Suppressor macrophage treated with lipopolysaccharide for 1 hour (primary cell): ENCODE measurements at regions not wholly inside any gene's neighbourhood (a gene's known extent, or its start where the extent isn't known, plus 50 kb on each side); places are given as distances from the start of the nearest gene placed in this dataset.
"Not testable (repeated sequence)": the region's sequence is repeated elsewhere in the genome, so short reads cannot be mapped to it uniquely, and the experiment has no call there.

ENCODE experiments used
- DNase-seq, 3 donors: peaks; one replicate each; pipeline ENCODE4 v3.0.0-alpha.2; 2020 to 2022

DNA sequence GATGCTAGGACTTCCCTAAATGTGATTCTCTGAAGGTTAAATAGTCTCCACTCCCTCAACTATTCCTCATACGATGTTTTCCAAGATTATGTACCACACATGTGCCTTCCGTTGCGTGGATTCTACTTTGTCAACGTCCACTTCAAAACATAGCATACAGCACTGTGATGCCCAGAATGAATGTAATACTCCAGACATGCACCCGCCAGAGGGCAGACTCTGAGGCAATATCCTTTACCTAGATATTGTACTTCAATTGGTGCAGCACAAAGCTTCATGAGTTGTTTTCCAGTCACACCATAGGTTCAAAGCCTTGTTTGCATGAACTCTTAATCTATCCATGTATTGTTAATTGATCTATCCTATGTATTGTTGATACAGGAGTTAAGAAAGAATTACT is 201.0 kb upstream of the NABP1 start:
- no peak for DNase-seq

DNA sequence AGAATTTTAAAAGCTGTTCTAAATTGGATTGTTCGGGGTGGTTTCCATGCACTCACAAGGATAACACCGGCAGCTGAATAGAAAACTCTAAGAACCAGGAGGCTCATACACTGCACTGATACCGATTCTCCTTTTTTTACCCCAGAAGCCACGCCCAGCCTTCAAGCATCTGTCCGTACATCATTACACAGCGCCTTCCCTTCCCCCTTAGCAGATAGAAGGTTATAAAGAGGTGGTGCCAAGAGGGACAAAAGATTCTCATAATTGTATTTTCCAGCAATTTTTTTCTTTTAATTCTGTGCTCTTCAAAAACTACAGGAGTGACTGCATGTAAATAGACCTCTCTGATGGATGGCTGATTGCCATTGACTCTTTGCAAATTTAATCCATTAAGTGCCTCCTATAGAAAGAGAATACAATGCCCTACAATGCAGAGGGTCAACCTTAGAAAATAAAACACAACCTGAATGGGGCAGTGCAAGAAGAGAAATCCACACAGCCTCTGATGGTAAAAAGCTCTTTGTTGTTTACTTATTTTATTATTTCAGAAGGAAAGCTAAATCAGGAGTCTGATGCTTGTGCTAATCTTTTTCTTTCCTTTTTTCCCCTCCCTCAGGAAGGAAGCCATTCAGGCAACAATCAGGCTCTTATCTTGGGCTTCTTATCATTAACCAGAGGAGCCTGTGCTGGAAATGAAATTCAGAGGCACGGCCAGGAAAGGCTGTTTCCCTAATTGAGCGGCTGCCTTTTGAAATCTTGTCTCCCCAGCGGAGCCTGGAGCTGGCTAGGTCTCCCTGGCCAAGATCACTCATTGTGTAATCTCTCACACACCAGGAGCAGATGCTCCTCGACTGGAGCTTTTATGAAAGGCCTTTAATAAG is 198.9 kb upstream of the NABP1 start:
- no peak for DNase-seq

DNA sequence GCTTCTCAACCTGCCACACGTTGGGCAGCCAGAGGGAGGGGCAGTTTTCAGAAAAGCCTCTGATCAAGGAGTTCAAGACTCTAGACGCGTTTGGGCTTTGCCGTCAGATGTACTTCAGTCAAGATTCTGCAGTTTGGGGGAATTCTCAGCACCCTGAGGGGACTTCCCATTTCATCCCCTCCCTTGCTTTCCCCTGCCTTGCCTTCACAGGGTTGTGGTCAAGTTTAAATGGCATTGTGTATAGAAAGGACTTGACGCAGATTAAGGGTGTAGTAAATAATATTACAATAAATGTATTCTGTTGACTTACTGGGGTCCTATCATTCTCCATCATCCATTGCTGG is 198.3 kb upstream of the NABP1 start:
- peak; percentile 54 to 70 (median 62) for DNase-seq

DNA sequence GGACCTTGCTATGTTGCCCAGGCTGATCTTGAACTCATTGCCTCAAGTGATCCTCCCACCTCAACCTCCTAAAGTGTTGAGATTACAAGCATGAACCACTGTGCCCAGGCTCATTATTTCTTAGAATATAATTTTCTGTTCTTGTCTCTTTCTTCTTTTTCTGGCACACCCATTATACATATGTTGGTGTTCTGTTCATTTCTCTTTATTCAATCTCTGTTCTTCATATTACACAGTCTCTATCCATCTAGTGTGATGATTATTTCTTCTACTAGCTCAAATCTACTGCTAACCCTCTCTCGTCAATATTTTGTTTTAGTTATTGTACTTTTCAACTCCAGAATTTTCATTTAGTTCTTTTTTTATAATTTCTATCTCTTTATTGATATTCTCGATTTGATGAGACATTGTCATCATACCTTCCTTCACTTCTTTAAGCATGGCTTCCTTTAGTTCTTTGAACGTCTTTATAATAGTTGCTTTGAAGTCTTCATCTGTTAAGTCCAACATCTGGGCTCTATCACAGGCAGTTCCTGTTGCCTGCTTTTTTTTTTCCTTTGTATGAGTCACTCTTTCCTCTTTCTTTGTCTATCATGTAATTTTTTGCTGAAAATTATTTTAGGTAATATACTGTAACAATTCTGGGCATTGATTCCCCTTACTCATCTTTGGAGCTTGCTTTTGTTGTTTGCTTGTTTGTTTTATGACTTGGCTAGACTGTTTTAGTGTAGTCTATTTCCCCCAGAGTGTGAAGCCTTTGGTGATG is 196.4 kb upstream of the NABP1 start:
- peak in 2 of 3 donors; percentile 13 to 49 for DNase-seq

DNA sequence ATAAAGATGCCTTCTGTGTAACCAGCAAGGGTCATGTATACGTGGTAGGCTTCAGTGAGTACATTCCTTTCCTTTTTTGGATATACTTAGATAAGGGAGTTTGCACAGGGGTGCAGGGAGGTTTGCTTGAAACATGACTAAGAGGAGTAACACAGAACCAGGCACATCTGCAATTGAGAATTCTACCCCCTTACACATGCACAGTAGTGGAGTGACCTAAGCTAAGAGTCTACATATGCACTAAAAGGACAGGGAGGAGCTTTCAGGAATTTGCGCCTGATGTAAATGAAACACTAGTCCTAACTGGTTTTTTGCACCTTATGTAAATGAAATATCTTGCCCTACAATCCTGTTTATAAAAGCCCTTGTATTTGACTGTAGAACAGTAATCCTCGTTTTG is 194.8 kb upstream of the NABP1 start:
- no peak for DNase-seq

DNA sequence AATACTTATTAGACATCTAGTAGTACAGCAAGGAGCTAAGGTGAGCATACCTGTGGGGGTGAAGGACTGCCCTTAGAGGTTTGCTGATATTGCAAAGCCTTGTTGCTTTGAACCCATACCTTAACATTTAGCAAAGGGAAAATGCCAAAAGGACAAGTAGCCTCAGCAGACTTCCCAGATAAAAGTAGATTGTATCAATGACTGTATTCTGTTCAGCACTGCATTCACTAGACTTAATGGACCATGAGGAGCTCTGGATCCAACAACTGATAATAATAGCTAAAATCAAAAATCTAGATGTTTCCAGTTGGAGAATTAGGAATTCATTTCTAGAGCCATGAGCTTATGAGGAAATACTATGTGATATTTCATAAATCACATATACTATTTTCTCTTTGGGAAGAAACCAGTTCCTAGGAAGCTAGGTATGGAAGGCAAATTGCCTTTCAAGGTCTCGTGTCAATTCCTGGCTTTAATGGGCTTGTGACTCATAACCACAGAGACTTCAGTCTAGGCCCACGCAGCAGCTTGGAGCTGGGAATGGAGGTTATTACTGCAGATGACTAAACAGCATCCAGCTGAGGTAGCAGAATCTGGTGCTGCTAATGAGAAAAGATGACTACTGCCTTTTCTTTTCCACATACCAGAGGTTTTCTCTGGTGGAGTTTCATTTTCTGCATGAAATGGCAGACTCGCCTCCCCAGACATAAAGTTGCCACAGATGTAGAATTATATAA is 191.2 kb upstream of the NABP1 start:
- DNase-seq, result peak; percentile 88 to 97 (median 92)

DNA sequence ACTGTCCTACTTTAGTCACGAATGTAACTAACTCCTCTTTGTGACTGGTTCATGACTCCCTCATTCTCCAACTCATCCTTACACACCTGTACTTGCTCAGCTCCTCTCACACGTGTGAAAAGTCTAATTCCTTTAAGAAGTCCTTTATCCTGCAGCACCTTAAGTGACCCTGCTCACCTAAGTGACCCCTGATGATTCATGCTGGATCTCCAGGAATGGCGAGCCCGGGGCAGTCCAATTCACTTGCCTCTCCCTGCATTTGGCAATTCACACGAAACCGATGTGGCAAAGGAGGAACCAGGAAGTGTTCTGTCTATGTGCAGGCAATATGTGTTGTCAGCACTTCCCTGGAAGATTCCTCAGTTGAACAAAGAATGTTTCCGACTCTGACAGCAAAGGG is 189.8 kb upstream of the NABP1 start:
- peak; percentile 39 to 59 (median 46) for DNase-seq

DNA sequence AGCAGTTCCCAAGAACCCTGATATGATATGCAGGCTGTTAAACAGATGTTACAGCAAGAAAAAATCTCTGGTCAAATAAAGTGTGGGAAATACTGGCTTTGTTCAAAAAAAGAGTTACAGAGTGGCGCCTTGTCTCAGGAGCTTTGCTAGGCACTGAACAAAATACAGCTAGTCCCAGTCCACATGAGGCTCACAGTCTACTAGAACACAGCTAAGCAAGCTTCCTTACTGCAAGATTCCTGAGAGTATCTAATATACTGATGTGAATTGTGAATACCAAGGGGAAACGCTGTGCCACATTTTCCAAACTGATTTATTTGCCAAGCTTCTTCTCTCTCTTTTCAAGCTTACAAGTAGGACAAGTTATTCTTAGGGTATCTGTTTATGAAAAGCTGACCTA is 188.8 kb upstream of the NABP1 start:
- no peak for DNase-seq

DNA sequence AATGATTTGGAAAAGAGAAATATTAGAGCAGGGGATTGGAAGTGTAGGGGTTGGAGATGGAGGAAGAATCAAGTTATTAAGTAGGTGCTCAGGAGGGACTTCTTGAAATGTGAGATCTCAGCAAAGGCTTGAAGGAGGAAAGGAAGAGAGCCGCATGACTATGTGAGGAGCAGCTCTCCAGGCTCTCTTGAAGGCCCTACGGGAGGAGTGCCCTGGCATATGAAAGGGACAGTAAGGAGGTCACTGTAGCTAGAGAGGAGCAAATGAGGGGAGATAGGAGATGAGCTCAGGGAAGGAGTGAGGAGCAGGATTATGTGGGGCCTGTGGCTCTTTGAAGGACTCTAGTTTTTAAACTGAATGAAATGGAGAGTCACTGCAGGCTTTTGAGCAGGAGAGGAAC is 181.1 kb upstream of the NABP1 start:
- no peak for DNase-seq

DNA sequence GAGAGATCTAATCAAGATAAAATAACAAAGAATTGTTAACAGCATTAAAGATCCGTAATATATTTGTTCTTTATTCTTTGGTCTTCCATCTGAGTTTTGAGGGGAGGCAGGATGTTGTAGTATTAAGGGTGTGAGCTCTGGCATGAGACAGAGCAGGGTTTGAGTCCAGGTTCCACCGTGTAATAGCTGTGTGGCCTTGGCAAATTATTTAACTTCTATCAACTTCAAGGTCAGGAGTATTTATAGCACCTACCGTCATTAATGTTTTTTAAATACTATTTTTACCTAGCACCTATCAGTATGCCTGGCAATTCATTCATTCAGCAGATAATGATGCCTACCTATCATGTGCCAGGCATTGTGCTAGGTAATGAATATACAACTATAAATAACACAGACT is 180.1 kb upstream of the NABP1 start:
- no peak for DNase-seq

DNA sequence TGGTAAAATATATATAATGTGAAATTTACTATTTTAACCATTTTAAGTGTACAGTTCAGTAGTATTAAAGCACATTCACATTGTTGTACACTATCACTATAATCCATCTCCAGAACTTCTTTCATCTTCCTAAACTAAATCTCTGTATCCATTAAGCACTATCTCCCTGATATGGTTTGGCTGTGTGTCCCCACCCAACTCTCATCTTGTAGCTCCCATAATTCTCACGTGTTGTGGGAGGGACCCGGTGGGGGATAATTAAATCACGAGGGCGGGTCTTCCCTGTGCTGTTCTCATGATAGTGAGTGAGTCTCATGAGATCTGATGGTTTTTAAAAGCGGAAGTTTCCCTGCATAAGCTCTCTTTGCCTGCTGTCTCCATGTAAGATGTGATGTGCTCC is 178.9 kb upstream of the NABP1 start:
- DNase-seq, result no peak

DNA sequence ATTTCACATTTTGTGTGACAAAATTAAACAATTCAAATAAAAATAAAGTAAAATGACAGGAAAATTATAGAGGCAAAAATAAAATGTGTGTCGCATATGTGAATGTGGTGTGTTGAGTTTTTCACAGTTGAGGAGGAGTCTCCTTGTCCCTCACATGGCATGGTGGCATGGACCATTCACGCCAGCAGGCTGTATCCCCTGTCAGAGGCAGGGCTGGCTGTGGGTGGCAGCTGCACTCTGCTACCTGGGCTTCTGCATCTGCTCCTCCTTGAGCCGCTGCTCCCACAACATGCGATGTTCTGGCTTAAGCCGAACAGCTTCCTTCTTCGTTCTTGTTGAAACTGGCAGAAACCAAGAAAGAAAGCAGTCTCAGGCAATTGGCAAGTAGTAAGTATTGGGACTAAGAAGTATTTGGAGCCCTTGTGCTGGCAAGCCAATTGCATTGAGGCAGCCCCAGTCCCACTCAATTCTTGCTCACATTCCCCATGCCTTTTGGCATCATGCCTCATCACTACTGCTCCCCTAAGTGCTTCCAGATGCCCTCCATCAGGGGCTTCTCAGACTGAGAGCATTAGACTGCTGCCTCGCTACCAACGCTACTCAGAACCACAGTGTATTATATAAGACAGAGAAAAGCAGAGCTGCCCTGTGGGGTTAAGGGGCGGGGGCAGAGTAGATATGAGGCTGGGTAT is 177.9 kb upstream of the NABP1 start:
- no peak for DNase-seq

DNA sequence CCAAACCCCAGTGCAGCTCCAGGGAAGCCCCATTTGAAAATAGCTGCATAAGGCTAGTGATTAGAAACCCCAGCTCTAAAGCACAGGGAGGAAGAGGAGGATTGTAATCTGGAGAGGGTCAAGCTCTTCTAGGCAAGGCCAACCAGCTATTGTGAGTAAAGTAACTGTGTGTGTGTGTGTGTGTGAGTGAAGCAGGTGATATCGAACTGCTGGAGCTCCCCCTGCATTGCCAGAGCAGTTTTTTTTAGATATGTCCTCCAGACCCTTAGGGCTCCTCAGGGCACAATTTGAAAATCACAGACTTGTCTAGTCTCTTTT is 177.4 kb upstream of the NABP1 start:
- no peak for DNase-seq

DNA sequence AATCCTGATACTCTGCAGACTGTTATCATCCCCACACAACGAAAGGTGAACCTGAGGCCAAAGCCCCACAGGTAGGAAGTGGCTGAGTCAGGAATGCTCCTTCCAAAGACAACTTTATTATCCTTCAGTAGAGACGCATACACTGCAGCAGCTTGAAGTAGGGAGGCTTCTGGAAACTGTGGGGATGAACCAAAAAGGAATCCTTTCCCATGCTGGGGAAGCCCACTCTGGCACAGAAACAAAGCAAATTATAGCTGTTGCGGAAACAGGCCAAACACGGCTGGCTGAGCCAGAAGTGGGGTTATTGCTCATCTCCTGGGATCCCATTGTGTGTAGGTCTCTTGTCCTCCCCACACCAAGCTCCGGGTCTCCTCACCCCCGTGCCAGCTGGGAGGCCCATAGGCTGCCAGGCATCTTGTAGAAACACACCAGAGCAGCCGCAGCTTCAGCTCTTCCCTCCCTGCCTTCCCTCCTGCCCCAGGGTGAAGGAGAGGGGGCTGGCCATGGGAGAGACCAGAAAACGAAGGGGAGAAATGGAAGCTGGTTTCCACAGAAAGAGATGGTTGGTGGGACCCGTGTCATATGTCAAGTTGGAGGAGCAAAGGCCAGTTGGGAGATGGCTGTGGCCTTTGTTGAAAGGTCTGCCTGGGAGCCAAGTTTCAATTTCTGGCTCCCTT is 176.9 kb upstream of the NABP1 start:
- no peak for DNase-seq

DNA sequence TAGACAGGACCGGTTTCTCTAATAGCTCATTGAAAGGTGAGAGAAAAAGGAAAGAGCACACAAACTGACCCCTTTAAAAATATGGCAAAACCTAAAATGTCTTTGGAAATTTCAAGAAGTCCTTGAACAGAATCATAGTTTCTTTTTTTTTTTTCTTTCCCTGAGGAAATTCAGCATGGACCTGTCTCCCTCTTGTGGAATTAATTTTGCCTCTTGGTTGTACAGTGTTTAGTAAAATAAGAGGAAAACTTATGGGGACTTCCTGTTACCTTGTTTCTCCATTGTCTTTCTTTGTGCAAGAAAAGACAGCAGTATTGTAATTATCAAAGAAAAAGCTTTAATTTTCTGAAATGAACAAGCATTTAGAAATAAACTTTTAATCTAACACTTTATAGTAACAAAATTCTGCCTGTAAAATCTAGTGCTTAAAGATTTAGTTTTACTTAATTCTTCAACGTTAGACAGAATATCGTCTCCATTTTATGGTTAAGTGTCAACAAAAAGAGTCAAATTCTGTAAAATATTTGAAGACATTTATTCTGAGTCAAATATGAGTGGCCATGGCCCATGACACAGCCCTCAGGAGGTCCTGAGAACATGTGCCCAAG is 176.3 kb upstream of the NABP1 start:
- DNase-seq, result peak; percentile 44 to 71 (median 66)

DNA sequence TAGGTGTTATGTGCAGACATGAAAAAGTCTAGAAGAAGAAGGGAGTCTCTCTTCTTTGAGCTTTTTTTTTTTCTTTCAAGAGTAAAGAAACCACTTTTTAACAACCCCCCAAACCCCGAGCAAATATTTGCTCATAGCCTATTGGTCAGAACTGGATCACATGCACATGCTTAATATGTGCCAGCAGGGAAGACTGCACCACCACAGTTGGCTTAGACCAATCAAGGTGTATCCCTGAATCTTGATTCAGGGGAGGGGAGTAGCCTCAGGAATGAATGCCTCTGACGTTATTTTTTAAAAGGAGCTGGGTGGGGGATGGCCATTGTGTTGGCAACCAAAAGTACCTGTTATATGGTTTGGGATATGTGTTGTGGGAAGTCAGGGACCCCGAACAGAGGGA is 171.4 kb upstream of the NABP1 start:
- no peak for DNase-seq

DNA sequence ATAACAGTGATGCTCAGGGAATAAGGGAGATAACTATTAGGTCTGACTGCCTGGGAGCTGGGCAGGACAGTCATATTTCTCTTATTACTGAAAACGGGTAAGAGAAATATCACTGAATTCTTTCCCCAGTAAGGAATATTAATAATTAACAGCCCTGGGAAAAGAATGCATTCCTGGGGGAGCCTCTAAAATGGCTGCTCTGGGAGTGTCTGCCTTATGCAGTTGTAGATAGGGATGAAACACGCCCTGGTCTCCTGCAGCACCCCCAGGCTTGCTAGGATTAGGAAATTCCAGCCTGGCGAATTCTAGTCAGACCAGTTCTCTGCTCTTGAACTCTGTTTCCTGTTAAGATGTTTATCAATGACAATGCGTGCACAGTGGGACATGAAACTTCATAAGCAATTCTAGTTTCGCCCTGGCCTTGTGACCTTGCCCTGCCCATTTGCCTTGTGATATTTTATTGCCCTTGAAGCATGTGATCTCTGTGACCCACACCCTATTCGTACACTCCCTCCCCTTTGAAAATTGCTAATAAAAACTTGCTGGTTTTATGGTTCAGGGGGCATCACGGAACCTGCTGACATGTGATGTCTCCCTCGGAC is 170.6 kb upstream of the NABP1 start:
- not testable (repeated sequence) for DNase-seq

DNA sequence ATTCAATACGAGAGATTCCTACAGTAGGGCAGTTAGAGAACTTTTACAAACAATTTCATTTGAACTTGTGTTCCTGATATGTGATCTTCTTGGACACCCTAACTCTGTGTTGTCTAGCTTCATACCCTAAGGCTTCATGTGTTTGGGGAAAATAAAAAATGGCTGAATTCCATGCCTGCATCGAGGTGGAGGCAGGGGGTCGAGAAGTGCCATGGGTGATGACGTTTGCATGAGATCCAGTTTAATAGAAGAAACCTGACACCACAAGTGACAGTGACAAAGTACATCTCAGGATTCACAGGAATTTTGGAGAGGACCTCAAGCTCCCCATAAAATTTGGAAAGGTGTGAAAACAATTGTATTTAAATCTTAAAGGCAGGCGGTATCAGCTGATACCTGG is 169.2 kb upstream of the NABP1 start:
- DNase-seq, result no peak

DNA sequence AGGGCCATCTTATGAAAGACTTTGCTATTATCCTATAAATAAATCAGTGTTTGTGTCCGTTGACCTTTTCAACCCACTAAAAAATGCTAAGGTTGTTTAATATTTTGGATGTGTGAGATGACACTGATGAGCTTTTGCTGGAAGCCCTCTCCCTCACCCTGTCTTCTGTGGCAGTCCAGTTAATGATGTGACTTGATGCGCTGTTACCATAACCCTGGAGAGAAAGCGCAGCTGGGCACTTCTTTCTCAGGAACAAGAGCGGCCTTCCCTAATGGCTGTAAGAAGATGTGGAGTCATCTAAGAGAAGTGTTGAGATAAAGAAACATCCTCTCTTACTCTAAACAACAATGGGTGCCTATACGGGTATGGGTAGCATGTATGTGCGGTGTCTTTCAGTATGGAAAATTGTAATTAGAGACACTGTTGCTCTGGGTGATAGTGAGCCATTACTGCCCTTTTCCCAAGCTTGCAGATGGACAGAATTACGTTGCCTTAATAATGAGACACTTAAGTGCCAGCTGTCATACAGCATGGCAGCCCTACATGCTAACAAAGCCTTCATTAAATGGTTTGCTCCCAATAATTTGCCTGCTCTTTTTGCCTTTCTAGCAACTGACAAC is 165.6 kb upstream of the NABP1 start:
- no peak for DNase-seq

DNA sequence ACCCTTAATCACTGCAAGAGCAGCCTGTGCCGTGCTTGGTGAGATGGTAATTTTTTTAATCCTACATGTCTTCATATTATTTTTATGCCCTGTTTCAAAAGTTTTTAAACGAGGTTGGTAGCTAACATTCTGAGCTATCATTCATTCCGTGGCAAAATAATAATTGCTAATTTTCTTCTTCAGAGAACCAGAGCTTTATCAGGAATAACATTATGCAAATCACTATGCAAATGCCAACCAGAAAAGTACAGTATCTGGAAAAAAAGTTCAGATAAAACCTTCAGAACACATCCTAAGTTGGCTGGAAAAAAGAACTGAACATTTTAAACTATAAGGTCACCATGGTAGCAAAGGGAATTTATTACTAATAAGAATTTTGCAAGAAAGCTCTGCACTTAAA is 165.1 kb upstream of the NABP1 start:
- no peak for DNase-seq

DNA sequence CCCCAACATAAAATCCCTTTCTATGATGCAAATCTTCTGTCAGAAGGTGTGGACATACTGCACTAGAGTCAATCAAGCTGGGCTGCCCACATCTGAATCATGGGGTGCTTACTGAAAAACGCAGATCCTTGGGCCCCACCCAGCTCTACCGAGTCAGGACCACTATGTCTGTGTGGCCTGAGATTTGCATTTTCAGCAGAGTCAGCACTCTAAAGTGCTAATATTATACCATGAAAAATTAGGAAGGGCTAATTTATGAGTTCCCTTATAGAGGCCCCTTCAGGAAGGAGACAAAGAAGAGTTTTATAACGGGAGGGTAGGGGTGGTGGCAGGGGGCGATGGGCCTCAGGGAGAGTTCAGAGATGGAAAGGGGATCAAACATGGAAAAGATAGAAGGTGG is 163.3 kb upstream of the NABP1 start:
- DNase-seq, result no peak
